COLO668 (cell line): ENCODE measurements at regions not wholly inside any gene's neighbourhood (a gene's known extent, or its start where the extent isn't known, plus 50 kb on each side); places are given as distances from the start of the nearest gene placed in this dataset.
"Not testable (repeated sequence)": the region's sequence is repeated elsewhere in the genome, so short reads cannot be mapped to it uniquely, and the experiment has no call there.

Source experiments
- DNase-seq: peaks from one replicate; lab custom pipeline; 2025; ENCODE audit not compliant: unreplicated experiment; lab: John Stamatoyannopoulos, UW

GRCh38 chr6:113672491-113673149 lies 184.5 kb upstream of the MARCKS start:
- DNase-seq = no peak

GRCh38 chr6:113674075-113674474 lies 183.1 kb upstream of the MARCKS start:
- DNase-seq = no peak

- no peak for DNase-seq
Measured at GRCh38 chr6:113676057-113676456, 181.1 kb upstream of the MARCKS start.

GRCh38 chr6:113676968-113677367 lies 180.2 kb upstream of the MARCKS start:
- DNase-seq = no peak

- no peak for DNase-seq
Measured at GRCh38 chr6:113679051-113679450, 178.1 kb upstream of the MARCKS start.

GRCh38 chr6:113680301-113680700 lies 176.8 kb upstream of the MARCKS start:
- DNase-seq = no peak

GRCh38 chr6:113683968-113684367 lies 173.2 kb upstream of the MARCKS start:
- DNase-seq = no peak

- no peak for DNase-seq
Measured at GRCh38 chr6:113684382-113684901, 172.7 kb upstream of the MARCKS start.

GRCh38 chr6:113686049-113686448 lies 171.1 kb upstream of the MARCKS start:
- DNase-seq = no peak

GRCh38 chr6:113689620-113690019 lies 167.5 kb upstream of the MARCKS start:
- not testable (repeated sequence) for DNase-seq

- DNase-seq = peak; percentile 45
Measured at GRCh38 chr6:113690281-113691259, 166.6 kb upstream of the MARCKS start.

- DNase-seq = no peak
Measured at GRCh38 chr6:113691260-113691656, 165.9 kb upstream of the MARCKS start.

GRCh38 chr6:113693851-113694250 lies 163.3 kb upstream of the MARCKS start:
- DNase-seq = no peak

- no peak for DNase-seq
Measured at GRCh38 chr6:113694278-113695077, 162.7 kb upstream of the MARCKS start.

GRCh38 chr6:113695516-113695915 lies 161.6 kb upstream of the MARCKS start:
- DNase-seq = no peak

GRCh38 chr6:113696960-113697359 lies 160.2 kb upstream of the MARCKS start:
- no peak for DNase-seq

- no peak for DNase-seq
Measured at GRCh38 chr6:113697632-113698410, 159.3 kb upstream of the MARCKS start.

- no peak for DNase-seq
Measured at GRCh38 chr6:113699239-113699638, 157.9 kb upstream of the MARCKS start.

- no peak for DNase-seq
Measured at GRCh38 chr6:113701552-113702254, 155.4 kb upstream of the MARCKS start.

- DNase-seq = no peak
Measured at GRCh38 chr6:113707194-113707593, 150.0 kb upstream of the MARCKS start.
